ENCODE measurements at regions not wholly inside any gene's neighbourhood (a gene's known extent, or its start where the extent isn't known, plus 50 kb on each side); places are given as distances from the start of the nearest gene placed in this dataset.
"Not testable (repeated sequence)": the region's sequence is repeated elsewhere in the genome, so short reads cannot be mapped to it uniquely, and the experiment has no call there.

- Histone ChIP-seq H3K4me3 (ENCODE audit: extremely low read depth, insufficient read depth, low read length, poor library complexity, severe bottlenecking) (no peak overlapping the region), H3K9me3 (ENCODE audit: control insufficient read depth, low read length) (no peaks in the 10 kb centered on the region), H3K4me1 (ENCODE audit: control insufficient read depth, insufficient read depth, low read length, poor library complexity, severe bottlenecking) (peaks cover 2% of the 10 kb centered on the region), H3K27ac (ENCODE audit: low read depth, low read length, severe bottlenecking) (peak overlapping the region; percentile 52), H3K36me3 (ENCODE audit: control insufficient read depth, insufficient read depth, low read length) (no peaks in the 10 kb centered on the region)
- 79 to 97% methylated on average over 3 to 5 of the region's 9 CpGs for WGBS, 2 experiments (ENCODE audit: insufficient coverage in 2 of 2)
Observed at GRCh38 chr5:93359296-93359959, 221.6 kb downstream of the NR2F1-AS1 start.

- Histone ChIP-seq H3K36me3 (ENCODE audit: control insufficient read depth, insufficient read depth, low read length) (no peaks in the 10 kb centered on the region), H3K4me3 (ENCODE audit: extremely low read depth, insufficient read depth, low read length, poor library complexity, severe bottlenecking) (no peak overlapping the region), H3K4me1 (ENCODE audit: control insufficient read depth, insufficient read depth, low read length, poor library complexity, severe bottlenecking) (peaks cover 2% of the 10 kb centered on the region), H3K27ac (ENCODE audit: low read depth, low read length, severe bottlenecking) (no peak overlapping the region), H3K9me3 (ENCODE audit: control insufficient read depth, low read length) (no peaks in the 10 kb centered on the region)
- no CpG with 5 or more reads among the region's 1 CpG for WGBS, 2 experiments (ENCODE audit: insufficient coverage in 2 of 2)
Observed at GRCh38 chr5:93358176-93358575, 222.8 kb downstream of the NR2F1-AS1 start.

DNA sequence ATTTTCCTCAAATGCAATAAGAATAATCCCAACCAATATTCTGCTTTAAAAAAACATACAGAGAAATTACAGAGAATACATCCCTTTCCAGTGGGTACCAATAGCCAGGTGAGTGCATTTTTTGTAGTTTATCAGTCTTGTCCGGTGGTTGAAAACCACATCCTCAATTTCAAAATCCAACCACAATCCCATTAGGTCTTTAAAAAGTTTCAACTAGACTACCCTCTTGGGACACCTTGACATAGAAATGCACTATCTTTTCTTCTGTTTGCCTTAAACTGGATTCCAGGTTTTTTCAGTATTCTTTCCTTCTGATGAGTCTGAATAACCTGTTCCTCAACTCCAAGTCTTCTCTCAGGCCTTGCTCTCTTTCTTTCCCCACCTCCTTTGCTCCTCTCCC is 223.3 kb downstream of the NR2F1-AS1 start:
- Histone ChIP-seq H3K36me3 (ENCODE audit: control insufficient read depth, insufficient read depth, low read length) (no peaks in the 10 kb centered on the region), H3K4me1 (ENCODE audit: control insufficient read depth, insufficient read depth, low read length, poor library complexity, severe bottlenecking) (peaks cover 2% of the 10 kb centered on the region), H3K9me3 (ENCODE audit: control insufficient read depth, low read length) (no peaks in the 10 kb centered on the region), H3K4me3 (ENCODE audit: extremely low read depth, insufficient read depth, low read length, poor library complexity, severe bottlenecking) (no peak overlapping the region), H3K27ac (ENCODE audit: low read depth, low read length, severe bottlenecking) (no peak overlapping the region)
- WGBS, 2 experiments (ENCODE audit: insufficient coverage in 2 of 2): 78 to 100% methylated on average over 1 of the region's 1 CpG

DNA sequence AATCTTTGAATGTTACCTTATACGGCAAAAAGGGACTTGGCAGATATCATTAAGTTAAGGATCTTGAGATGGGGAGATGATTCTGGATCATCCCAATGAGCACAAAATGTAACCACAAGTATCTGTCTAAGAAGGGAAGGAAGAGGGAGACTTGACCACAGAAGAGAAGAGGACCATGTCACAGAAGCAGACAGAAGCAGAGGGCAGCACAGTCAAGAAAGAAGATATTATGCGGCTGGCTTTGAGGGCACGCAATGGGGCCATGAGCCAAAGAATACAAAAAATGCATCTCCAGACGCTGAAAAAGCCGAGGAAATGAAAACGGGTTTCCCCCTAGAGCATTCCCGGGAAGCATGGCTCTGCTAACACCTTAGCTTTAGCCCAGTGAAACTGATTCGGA is 225.3 kb downstream of the NR2F1-AS1 start:
- Histone ChIP-seq H3K27ac (ENCODE audit: low read depth, low read length, severe bottlenecking) (no peak overlapping the region), H3K4me1 (ENCODE audit: control insufficient read depth, insufficient read depth, low read length, poor library complexity, severe bottlenecking) (peaks cover 2% of the 10 kb centered on the region), H3K4me3 (ENCODE audit: extremely low read depth, insufficient read depth, low read length, poor library complexity, severe bottlenecking) (no peak overlapping the region), H3K36me3 (ENCODE audit: control insufficient read depth, insufficient read depth, low read length) (no peaks in the 10 kb centered on the region), H3K9me3 (ENCODE audit: control insufficient read depth, low read length) (no peaks in the 10 kb centered on the region)
- WGBS, 2 experiments (ENCODE audit: insufficient coverage in 2 of 2): 92 to 93% methylated on average over 7 of the region's 8 CpGs

DNA sequence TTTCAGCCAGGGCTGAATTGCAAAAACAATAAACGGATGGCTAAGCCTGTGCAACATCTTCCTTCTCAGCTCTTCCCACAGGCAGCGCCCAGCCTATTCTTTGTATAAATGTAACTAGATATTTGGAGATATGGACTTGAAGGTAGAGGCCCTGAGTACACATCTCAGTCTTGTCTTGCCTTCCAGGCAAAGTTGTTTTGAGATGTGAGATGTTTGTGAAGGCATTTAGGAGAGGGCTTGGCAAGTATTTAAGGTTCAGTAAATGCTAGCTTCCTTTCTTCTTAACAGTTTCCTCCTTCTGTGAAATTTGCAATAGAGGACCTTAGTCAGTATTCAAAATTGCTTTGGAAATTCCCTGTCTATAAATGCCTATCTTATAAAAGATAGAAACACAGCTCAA is 228.8 kb downstream of the NR2F1-AS1 start:
- Histone ChIP-seq H3K9me3 (ENCODE audit: control insufficient read depth, low read length) (no peaks in the 10 kb centered on the region), H3K27ac (ENCODE audit: low read depth, low read length, severe bottlenecking) (no peak overlapping the region), H3K4me3 (ENCODE audit: extremely low read depth, insufficient read depth, low read length, poor library complexity, severe bottlenecking) (no peak overlapping the region), H3K4me1 (ENCODE audit: control insufficient read depth, insufficient read depth, low read length, poor library complexity, severe bottlenecking) (no peaks in the 10 kb centered on the region), H3K36me3 (ENCODE audit: control insufficient read depth, insufficient read depth, low read length) (no peaks in the 10 kb centered on the region)
- 100% methylated on average over 1 of the region's 2 CpGs; no CpG with 5 or more reads in 1 of the 2 experiments for WGBS, 2 experiments (ENCODE audit: insufficient coverage in 2 of 2)

GRCh38 chr5:93349613-93350012 is 231.4 kb downstream of the NR2F1-AS1 start:
- WGBS, 2 experiments (ENCODE audit: insufficient coverage in 2 of 2): 100% methylated on average over 1 of the region's 3 CpGs; no CpG with 5 or more reads in 1 of the 2 experiments
- Histone ChIP-seq H3K36me3 (ENCODE audit: control insufficient read depth, insufficient read depth, low read length) (no peaks in the 10 kb centered on the region), H3K9me3 (ENCODE audit: control insufficient read depth, low read length) (no peaks in the 10 kb centered on the region)

DNA sequence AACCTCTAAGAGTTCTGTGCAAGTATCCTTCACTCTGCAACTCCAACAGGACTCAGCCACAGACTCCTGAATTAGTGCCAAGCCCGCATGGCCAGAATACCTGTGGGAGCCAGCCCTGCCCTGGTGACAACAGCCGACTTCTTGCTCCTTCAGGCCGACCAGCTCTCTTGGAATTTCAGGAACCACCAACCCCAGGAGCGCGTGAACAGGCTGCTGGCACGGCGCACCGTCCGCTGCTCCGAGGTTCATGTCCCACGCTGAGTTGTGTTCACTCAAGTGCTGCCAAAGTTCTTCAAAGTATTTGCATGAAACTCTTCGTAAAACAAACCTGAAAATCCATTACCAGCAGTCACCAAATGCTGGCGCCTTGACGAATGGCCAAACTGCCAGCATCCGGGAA is 232.8 kb downstream of the NR2F1-AS1 start:
- Histone ChIP-seq H3K4me3 (ENCODE audit: extremely low read depth, insufficient read depth, low read length, poor library complexity, severe bottlenecking) (no peak overlapping the region), H3K9me3 (ENCODE audit: control insufficient read depth, low read length) (no peaks in the 10 kb centered on the region), H3K4me1 (ENCODE audit: control insufficient read depth, insufficient read depth, low read length, poor library complexity, severe bottlenecking) (no peaks in the 10 kb centered on the region), H3K36me3 (ENCODE audit: control insufficient read depth, insufficient read depth, low read length) (no peaks in the 10 kb centered on the region), H3K27ac (ENCODE audit: low read depth, low read length, severe bottlenecking) (no peak overlapping the region)
- WGBS, 2 experiments (ENCODE audit: insufficient coverage in 2 of 2): 92 to 94% methylated on average over 14 to 15 of the region's 15 CpGs

More at GRCh38 chr5:93349613-93350012, 231.4 kb downstream of the NR2F1-AS1 start:
- no peak overlapping the region for H3K27ac ChIP-seq (ENCODE audit: low read depth, low read length, severe bottlenecking)
- no peaks in the 10 kb centered on the region for H3K4me1 ChIP-seq (ENCODE audit: control insufficient read depth, insufficient read depth, low read length, poor library complexity, severe bottlenecking)
- H3K4me3 ChIP-seq (ENCODE audit: extremely low read depth, insufficient read depth, low read length, poor library complexity, severe bottlenecking): no peak overlapping the region

GRCh38 chr5:93346850-93347249 is 234.2 kb downstream of the NR2F1-AS1 start:
- H3K27ac ChIP-seq (ENCODE audit: low read depth, low read length, severe bottlenecking); H3K4me3 ChIP-seq (ENCODE audit: extremely low read depth, insufficient read depth, low read length, poor library complexity, severe bottlenecking); H3K36me3 ChIP-seq (ENCODE audit: control insufficient read depth, insufficient read depth, low read length); H3K9me3 ChIP-seq (ENCODE audit: control insufficient read depth, low read length); H3K4me1 ChIP-seq (ENCODE audit: control insufficient read depth, insufficient read depth, low read length, poor library complexity, severe bottlenecking): not testable (repeated sequence)
- 100% methylated on average over 1 of the region's 1 CpG; no CpG with 5 or more reads in 1 of the 2 experiments for WGBS, 2 experiments (ENCODE audit: insufficient coverage in 2 of 2)

DNA sequence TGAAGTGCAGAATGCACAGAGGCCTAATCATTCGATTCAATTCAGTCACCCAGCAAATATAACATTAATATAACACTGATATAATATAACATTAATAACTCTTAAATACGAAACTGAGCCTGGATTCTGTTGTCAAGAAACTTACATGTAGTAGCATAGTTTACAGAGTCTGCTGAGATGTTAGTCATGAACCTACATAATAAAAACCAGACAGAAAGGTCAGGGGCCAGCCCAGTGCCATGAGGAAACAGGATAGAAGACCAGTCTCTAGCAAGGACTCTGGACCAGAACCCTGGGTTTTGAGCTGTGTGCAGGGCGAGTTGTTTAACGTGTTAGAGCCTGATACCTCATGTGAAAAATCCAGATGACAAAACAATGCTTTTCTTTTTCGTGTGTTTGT is 234.7 kb downstream of the NR2F1-AS1 start:
- Histone ChIP-seq H3K27ac (ENCODE audit: low read depth, low read length, severe bottlenecking) (no peak overlapping the region), H3K4me1 (ENCODE audit: control insufficient read depth, insufficient read depth, low read length, poor library complexity, severe bottlenecking) (no peaks in the 10 kb centered on the region), H3K4me3 (ENCODE audit: extremely low read depth, insufficient read depth, low read length, poor library complexity, severe bottlenecking) (no peak overlapping the region), H3K36me3 (ENCODE audit: control insufficient read depth, insufficient read depth, low read length) (no peaks in the 10 kb centered on the region), H3K9me3 (ENCODE audit: control insufficient read depth, low read length) (no peaks in the 10 kb centered on the region)
- 80 to 85% methylated on average over 1 to 2 of the region's 5 CpGs for WGBS, 2 experiments (ENCODE audit: insufficient coverage in 2 of 2)

DNA sequence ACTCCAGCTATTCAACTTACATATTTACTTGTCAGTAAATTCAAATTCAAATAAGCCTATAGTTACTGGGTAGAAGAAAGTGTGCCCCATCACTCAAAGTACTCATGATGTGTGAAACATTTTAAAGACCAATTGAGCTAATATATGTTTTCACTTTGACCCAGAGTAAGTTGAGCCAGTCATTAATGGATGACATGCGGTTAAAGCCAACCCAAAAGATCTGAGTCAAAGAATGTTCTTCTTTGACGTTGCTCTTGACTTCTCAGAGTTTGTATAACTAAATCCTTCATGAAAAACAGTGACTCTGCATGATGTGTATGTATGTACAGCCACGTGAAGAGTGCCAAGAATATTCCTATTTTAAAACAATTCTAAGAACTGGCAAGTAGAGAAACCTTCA is 237.4 kb downstream of the NR2F1-AS1 start:
- H3K4me3 ChIP-seq (ENCODE audit: extremely low read depth, insufficient read depth, low read length, poor library complexity, severe bottlenecking): no peak overlapping the region
- 75 to 91% methylated on average over 1 to 2 of the region's 3 CpGs for WGBS, 2 experiments (ENCODE audit: insufficient coverage in 2 of 2)
- no peaks in the 10 kb centered on the region for H3K9me3 ChIP-seq (ENCODE audit: control insufficient read depth, low read length)
- no peak overlapping the region for H3K27ac ChIP-seq (ENCODE audit: low read depth, low read length, severe bottlenecking)
- H3K4me1 ChIP-seq (ENCODE audit: control insufficient read depth, insufficient read depth, low read length, poor library complexity, severe bottlenecking): no peaks in the 10 kb centered on the region
- H3K36me3 ChIP-seq (ENCODE audit: control insufficient read depth, insufficient read depth, low read length): no peaks in the 10 kb centered on the region

- Histone ChIP-seq H3K4me3 (ENCODE audit: extremely low read depth, insufficient read depth, low read length, poor library complexity, severe bottlenecking) (no peak overlapping the region), H3K27ac (ENCODE audit: low read depth, low read length, severe bottlenecking) (no peak overlapping the region), H3K36me3 (ENCODE audit: control insufficient read depth, insufficient read depth, low read length) (no peaks in the 10 kb centered on the region), H3K9me3 (ENCODE audit: control insufficient read depth, low read length) (no peaks in the 10 kb centered on the region), H3K4me1 (ENCODE audit: control insufficient read depth, insufficient read depth, low read length, poor library complexity, severe bottlenecking) (no peaks in the 10 kb centered on the region)
- WGBS, 2 experiments (ENCODE audit: insufficient coverage in 2 of 2): 77 to 87% methylated on average over 5 to 6 of the region's 6 CpGs
Observed at GRCh38 chr5:93342563-93343061, 238.4 kb downstream of the NR2F1-AS1 start.
